Activated CD4-positive, alpha-beta T cell treated with anti-CD3 and anti-CD28 coated beads for 48 hours (primary cell): ENCODE measurements at regions not wholly inside any gene's neighbourhood (a gene's known extent, or its start where the extent isn't known, plus 50 kb on each side); places are given as distances from the start of the nearest gene placed in this dataset.
"Not testable (repeated sequence)": the region's sequence is repeated elsewhere in the genome, so short reads cannot be mapped to it uniquely, and the experiment has no call there.

Experiments
- DNase-seq: peaks from one replicate; pipeline ENCODE4 v3.0.0-alpha.2; 2020

- DNase-seq, result no peak
Measured at GRCh38 chr4:167944721-167945120, 147.6 kb upstream of the ANXA10 start.

DNA sequence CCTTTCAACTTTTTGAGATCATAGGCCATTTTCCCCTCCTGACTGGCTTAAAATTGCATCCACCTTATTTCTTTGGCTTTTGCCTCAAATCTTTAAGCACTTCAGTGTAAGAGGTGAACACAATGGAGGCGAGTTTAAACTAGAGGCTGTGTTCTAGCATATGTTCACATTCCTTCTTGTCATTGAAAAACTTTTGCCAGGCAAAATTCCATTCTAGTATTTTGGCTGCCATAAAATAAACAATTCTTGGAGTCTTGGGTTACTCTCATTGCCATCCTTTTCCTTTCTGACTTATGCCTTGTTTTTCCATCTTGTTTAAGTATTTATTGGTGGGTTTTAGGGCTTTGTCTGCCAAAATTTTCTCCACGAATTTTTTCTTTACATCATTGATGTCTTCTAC is 137.3 kb upstream of the ANXA10 start:
- DNase-seq, result no peak

DNA sequence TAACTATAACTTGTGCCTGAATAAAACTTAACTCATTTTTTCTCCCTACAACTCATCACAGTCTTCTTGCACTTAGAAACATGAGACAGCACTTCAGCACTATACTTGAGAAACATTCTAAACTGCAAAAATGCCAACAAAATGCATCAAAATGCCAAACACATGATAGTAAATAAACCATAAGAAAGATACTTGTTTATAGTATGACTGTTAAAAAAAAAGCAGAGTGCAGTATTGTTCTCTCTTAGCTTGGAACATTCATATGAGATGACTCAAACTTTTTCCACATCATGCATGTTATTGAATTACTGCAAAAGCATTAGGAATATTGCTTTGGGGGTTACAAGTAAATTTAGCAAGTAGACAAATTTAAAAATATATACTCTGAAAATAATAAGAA is 135.7 kb upstream of the ANXA10 start:
- DNase-seq, result no peak

DNA sequence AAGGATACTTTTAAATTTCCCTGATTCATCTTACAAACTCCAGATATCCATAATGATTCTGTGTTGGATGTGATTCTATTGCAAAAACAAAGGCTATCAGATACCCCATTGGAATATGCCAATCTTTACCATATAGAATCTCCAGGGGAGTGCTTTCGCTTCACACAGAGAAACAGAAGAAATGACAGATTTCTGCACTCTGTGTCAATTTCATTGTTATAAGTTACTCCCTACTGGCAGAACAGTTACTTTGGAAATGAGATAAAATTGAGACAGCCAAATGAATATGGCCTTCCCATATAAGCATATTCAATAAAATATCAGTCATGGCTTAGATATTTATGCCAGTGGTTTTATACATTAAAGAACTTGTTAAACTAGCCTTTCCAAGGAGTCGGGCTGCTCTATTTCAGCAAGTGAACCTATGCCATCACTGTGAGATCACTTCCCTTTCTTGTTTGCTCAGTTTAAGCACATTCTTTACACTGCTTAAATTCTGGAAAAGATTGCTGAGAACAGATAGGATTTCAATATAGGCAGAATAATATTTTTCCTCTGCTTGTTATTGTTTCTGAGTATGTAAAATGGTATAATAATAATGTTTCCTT is 127.5 kb upstream of the ANXA10 start:
- DNase-seq, result no peak

GRCh38 chr4:167966143-167966542 is 126.2 kb upstream of the ANXA10 start:
- DNase-seq, result no peak

GRCh38 chr4:167973513-167973912 is 118.8 kb upstream of the ANXA10 start:
- DNase-seq, result no peak

DNA sequence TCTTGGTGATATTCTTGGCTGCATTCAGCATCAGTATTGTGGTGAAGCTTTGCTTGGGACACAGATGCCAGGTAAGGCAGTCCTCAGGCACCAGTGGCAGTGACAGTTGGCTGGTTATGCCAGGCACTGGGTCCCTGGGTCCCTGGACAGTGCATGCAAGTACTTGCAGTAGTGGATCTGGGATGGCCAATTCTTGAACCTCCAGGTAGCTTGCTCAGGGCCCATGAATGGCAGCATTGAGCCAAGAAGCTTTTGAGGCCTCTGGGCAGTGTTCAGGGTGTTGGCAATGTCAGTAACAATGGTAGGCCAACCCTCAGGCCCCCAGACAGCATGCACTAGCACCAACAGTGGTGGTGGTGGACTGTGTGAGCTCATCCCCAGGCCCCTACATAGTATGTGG is 106.8 kb upstream of the ANXA10 start:
- no peak for DNase-seq

- no peak for DNase-seq
Measured at GRCh38 chr4:167986044-167986443, 106.3 kb upstream of the ANXA10 start.

- no peak for DNase-seq
Measured at GRCh38 chr4:167987285-167987684, 105.1 kb upstream of the ANXA10 start.

- no peak for DNase-seq
Measured at GRCh38 chr4:167989815-167990214, 102.5 kb upstream of the ANXA10 start.

GRCh38 chr4:168008112-168008511 is 84.2 kb upstream of the ANXA10 start:
- not testable (repeated sequence) for DNase-seq

- DNase-seq, result no peak
Measured at GRCh38 chr4:168019019-168019651, 73.2 kb upstream of the ANXA10 start.

- DNase-seq, result no peak
Measured at GRCh38 chr4:168019921-168020320, 72.4 kb upstream of the ANXA10 start.

DNA sequence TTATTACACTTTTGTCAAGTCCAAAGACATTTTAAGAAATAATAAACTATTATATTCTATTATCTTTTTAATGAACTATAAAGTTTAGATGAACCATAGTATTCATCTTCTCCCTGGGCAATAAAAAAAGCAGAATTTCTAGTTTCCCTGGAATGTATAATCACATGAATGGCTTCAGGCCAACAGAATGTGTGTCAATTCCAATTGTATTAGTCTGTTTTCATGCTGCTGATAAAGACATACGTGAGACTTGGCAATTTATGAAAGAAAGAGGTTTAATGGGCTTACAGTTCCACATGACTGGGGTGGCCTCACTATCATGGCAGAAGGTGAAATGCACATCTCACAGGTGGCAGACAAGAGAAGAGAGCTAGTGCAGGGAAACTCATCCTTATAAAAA is 70.7 kb upstream of the ANXA10 start:
- no peak for DNase-seq

DNA sequence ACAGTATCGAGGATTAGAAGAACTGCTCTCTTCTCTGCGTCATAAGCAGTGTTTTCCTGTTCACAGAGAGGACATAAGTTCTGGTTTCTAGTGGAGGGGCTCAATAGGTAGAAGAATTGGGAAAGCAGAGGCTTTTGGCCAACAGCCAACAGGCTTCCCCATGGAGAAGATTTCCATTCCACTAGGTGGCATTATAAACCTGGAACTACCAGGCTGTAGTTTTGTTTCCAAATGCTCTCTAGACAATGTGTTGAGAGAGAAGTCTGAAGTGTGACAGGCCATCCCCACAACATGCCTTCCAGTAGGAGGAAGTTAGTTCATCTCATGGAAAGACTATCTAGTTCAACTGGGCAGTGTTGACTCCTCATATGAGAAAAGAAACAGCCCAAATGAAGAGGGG is 63.8 kb upstream of the ANXA10 start:
- DNase-seq, result no peak

- DNase-seq, result no peak
Measured at GRCh38 chr4:168028970-168029597, 63.3 kb upstream of the ANXA10 start.

GRCh38 chr4:168037676-168038075 is 54.7 kb upstream of the ANXA10 start:
- no peak for DNase-seq

DNA sequence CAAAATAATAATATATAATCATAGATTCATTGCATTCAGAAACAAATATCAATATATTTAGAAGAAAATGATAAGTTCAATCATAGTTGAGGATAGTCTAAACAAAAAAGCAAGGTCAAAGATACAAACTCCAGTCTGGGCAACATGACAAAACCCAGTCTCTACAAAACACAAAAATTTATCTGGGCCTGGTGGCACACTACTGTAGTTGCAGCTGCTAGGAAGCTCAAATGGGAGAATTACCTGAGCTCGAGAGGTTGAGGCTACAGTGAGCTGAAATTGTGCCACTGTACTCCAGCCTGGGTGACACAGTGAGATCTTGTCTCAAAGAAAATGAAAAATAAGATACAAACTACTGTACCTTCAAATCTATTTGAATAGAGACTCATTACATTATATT is 52.7 kb upstream of the ANXA10 start:
- DNase-seq, result no peak
